Iris pigment epithelial cell (primary cell): ENCODE measurements at regions not wholly inside any gene's neighbourhood (a gene's known extent, or its start where the extent isn't known, plus 50 kb on each side); places are given as distances from the start of the nearest gene placed in this dataset.

Source experiments
- DNase-seq: peaks from one replicate; pipeline ENCODE4 v3.0.0-alpha.2; 2011; ENCODE audit warnings: low read depth

DNA sequence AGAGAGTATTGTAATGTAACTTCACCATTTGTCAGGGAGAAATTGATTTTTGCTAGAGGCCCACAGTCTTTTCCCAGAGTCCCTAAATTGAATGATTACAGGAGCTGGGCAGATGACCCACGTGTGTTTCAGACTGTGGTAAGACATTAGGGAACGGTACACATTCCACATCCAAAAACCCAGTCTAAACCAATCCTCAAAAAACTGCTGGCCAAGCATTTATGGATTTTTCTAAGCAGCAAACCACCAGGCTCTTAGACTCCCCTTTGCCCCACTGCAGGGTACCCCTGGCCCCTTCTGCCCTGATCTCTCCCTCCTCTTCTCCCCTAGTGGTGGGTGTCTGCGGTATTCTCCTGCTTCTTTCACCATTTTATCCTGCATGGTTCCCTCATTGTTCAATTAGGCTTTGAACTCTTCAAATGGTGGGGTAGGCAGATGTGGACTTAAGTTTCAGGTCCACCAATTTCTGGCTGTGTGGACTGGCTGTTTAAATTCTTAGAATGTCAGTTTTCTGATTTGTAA, 135.5 kb upstream of the SORCS3 start:
- no peak for DNase-seq

DNA sequence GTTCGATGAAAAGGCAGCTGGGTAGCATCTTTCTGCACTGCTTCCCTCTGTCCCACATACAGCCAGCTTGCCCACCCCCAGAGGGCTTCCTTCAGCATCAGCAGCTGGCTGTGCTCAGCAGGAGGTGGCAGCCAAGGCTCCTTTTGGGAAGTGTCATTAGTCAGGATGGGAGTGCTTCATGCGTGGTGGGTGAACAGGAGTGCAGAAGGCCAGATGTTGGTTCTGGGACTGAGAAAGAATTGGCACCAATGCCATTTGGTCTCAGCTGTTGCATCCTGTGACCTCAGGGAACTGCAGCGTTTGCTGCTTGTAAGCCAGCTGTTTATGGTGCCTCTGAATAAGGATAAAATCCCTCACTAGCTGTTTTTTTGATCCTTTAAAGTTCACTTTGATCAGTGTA, 131.1 kb upstream of the SORCS3 start:
- no peak for DNase-seq

DNA sequence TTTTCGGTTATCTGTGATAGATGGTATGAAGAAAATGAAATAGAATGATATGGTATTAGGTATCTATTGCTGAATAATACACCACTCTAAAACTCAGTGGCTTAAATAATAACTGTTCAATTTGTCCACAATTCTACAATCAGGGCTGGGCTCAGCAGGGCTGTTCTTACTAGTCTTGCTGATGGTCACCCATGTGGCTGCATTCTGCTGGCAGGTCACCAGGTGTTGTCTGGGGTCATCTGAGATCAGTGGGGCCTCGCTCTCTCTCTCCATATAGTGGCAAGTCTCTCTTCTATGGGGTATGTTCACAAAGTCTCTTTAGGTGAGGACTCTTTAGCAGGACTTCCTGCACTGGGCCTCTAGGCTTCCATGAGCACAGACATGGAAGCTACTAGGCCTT, 130.4 kb upstream of the SORCS3 start:
- no peak for DNase-seq

DNA sequence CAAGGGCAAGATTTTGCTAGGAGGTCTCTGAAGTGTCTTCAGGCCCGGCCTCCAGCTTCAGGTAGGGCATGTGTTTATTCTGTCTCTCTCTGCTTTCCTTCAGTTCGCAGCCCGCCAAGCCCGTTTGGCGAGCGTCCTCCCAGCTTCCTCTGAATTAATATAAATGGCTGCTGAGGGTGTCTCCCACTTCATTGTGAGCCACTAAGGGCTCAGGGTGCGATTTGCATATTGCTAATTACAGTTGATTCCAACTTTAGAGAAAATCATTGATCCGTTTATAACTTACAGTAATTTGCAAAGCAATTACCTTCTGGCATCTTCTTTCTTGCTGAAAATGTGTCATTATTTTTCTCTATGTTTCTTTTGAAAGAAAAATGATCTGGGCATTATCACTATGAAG, 128.3 kb upstream of the SORCS3 start:
- DNase-seq, result no peak

DNA sequence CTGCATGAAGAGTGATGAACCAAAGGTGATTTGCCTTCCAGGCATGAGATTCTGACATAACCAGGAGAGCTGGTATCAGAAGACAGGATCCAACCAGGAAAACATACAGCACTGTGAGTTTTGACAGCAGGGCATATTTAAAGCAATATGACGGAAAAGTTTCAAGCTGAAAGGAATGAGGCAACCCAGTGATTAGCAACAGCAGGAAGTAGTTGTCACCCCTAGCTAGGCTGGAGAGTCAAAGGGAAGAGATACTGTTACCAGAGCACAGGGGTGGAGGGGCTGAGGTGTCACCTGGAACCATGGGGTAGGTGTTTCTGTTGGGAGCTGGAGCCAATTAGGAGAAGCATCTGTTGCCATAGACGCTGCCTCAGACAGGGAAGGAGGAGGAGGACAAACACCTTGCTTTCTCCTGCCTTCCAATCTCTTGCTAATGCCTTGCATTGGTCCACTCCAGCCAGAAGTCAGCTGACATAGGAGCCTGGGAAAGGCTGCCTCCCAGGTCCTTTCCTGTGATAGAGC, 125.4 kb upstream of the SORCS3 start:
- DNase-seq, result no peak

DNA sequence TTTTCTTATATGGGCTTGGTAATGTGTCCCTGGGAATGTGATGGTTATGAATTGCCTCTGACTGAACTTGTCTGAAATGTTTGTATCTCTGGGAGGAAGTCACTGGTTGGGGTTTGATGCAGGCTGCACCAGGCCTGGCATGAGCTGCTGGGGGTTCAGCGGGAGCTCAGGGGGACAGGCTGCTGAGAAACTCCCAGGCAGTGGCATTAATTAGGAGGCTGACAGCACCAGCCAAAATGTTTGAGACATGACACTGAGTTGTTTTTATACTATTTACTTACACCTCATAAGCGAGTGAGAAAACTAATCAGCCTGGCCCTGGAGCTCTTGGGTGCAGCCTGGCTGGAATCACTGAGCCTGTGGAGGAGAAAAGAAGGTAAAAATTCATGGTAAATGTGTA, 124.1 kb upstream of the SORCS3 start:
- no peak for DNase-seq

DNA sequence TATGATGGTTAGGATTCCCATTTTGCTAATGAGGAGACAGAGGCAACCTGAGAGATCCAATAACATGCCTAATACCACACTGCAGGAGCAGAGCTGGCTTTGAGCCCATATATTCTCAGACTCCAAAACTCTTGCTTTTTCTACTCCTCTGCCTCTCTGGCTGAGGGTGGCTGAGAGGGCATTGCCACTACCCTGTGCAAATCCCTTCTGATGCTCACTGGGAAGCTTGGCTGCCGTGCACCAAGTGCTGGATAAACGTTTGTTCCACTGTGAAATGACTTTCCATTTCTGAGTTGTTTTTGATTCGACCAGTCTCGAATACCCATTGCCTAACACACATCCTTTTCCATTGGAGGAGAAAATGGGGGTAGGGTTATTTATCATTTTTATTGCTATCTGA, 123.1 kb upstream of the SORCS3 start:
- no peak for DNase-seq

DNA sequence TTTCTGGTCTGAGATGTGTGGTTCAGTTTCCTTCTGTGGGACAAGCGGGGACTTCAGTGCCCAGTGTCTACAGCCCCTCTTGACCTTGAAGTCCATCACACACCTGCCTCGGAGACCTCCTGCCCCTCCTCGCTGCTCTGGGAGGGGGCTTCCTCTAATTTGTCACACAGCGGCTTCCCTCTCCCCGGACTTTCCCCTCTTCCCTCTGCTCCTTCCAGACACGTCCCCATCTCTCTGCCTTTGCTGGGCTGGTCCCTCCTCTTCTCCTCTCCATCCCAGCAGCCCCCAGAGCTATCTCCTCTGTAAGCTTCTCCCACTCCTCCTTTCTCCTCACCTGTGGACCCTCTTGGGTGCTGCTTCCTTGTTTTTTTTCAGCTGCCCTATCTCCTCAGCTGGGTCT, 122.2 kb upstream of the SORCS3 start:
- no peak for DNase-seq

DNA sequence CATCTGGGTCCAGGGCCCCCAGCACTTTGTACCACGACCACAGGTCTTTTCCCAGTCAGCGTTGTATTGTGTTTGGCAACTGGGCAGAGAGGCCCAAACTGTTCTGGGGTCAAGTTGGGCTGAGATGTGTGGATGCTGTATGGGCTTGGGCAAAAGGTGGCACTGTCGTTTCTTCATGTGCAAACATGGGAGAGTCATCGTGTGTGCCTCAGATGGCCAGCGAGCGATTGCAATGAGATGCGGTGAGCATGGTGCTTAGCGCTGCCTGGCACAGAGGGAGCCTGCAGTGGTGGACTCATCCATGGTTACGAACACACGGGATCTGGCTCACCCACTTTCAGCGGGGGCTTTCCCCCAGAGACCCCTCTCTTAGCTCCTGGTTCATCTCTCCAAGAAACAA, 120.4 kb upstream of the SORCS3 start:
- DNase-seq, result no peak

DNA sequence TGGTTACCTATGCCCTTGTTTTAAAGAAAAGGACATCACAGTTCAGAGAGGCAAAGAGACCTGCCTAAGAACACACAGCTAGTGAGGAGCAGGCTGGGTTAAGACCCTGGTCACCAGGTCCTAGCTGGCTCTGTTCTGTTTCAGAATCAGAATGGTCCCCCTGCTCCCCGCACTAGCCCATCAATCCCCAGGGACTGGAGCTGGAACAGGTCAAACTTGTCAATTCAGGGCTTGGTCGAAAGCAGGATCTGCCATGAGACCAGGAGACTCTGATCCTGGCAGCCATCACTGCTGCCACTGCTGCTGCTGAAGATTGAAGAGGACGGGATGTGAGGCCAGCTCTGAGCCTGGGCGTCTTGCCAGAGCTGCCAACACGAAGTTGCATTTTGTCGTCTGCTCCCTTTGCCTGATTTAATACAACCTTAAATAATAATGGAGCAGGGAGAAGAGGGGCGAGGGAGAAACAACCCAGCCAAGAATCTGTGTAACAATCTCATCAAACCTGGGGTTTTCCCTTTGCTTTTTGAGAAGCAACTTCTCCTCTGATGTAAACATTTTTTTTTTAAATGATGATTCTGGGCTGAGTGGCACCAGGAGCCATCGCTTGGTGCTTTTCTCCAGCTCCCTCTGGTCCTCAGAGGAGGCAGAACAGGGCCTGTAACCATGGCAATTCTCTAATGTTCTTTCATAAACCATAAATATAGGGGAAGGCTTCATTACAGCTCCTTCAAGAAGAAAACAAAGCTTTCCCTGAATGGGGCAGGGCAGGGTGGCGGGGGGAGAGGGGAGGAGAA, 119.0 kb upstream of the SORCS3 start:
- DNase-seq, result no peak

DNA sequence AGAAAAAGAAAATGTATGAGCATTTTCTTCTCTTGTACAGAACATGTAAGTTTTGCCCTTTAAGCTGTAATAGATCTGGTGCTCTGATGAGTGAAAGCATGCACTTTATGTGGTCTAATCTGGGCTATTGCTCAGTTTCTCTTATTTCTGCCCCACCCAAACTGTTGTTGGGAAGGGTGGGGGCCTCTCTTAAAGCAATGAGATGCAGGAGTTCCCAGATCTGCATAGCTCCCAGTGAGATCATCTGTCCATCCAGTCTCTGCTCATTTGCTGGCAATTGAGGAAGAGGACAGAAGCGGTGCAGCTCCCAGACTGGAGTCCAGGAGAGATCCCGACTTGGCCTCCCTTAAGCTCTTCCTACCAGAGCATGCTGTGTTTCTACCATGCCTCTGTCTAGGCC, 114.9 kb upstream of the SORCS3 start:
- DNase-seq, result no peak

DNA sequence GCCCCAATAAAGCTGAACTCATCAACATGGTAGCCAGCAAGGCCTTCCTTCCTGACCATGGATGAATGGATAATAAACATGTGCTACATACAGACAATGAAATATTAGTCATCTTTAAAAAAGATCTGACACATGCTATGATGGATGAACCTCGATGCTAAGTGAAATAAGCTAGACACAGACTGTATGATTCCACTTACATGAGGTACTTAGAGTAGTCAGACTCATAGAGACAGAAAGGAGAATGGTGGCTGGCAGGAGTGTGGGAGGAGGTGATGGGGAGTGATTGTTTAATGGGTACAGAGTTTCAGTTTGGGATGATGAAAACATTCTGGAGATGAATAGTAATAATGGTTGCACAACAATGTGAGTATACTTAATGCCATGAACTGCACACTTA, 114.1 kb upstream of the SORCS3 start:
- no peak for DNase-seq

DNA sequence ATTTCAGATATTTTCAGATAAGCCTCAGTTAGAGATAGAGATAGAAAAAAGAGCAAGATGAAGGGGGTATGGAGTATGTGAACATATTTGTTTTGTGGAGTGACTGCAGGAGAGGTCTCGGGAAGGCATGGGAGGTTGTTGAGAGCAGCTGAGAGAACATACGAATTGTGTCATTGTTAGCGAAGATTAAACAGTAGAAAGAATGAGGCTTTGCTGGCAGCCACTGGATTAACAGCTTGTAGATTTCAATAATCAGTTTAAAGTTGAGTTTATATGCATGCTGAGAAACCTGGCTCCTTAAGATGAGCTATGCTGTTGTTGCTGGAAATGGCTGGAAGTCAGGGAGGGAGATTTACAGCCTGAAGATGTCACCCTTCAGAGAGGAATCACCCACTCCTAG, 100.9 kb upstream of the SORCS3 start:
- no peak for DNase-seq

DNA sequence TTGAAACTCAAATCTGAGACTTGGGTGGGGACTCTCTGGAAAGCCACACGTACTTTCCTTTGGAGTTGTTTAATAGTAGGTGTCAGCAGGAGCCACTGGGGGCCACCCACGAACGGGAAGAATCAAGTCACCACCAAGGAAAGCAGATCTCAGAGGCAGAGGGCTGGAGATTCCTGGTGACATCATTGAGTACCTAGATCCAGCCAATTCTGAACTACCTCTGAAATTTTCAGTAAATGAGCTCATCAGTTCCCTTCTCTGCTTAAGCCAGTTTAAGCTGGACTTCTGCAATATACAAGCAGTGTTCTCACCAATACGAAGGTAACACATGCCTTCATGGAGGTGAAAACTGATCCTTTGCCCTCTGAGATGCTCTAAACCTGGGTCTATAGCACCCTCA, 99.3 kb upstream of the SORCS3 start:
- DNase-seq, result no peak

DNA sequence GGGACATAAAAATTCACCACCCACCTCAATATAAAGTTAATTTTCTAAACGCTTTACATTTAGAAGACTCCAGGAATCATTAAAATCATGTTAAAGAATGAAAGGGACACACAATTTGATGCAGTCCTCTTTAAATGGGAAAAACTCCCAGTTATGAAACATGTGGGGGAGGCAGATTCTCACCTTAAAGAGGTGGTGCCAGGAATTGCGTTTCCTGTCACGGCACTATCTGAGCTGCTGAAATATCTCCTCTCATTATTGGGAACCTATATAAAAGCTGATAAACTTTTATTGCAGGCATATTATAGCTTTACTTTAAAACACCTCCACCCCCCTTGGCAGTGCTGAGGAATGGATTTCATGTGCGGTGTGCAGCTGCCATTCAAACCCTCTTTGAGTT, 94.8 kb upstream of the SORCS3 start:
- no peak for DNase-seq

DNA sequence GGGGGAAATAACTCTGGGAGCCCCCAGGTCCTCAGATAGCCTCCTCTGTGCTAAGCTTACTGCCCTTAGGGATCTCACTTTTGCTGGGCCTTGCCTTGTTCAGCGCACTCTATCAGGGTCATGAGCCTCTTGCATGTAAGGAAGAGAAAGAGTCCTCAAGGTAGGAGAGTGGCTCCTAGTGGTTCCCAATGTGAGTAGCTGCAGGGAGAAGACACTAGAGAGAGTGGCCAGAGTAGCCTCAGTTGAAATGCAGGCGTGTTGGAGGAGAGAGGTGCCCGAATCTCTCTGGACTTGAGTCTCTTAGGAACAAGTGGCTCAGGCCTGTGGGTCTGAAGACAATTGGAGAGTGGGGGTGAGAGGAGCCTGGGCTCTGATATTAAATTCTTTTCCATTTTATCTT, 94.3 kb upstream of the SORCS3 start:
- DNase-seq, result no peak

DNA sequence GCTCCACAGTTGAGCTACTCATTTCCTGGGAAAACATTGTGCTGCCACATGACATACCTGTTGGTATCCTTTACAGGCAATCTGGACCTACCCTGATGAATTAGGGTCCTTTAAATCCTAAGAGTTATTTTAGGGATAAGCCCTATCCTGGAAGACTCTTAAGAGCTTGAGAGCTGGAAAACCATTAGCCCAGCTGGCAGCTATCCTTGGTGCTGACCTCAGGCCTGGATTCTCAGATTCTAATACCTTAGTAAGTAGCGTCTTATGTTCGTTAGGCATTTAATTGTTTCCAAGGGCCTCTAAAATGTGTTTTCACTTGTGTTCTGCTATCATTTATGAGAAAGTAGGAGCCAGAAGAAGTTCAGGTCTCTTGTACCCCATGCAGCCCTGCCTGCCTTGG, 93.0 kb upstream of the SORCS3 start:
- DNase-seq, result peak; percentile 47

DNA sequence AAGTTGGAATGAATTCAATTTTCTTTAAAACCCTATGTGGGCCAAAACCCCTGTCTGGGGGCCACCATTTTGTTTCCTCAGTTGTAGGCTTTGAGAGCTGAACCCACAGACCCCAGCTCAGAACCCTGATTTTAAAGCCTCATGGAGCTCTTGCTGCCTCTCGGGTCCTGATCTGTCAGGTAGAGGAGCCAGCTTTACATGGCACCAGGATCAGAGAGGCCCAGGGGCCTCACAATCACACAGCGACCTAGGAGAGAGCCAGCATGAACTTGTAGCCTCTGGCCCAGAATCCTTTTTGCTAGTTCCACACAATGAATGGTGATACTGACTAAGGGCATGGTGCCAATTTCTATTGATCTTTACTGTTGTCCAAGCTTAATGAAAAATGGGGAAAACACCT, 84.3 kb upstream of the SORCS3 start:
- DNase-seq, result no peak

DNA sequence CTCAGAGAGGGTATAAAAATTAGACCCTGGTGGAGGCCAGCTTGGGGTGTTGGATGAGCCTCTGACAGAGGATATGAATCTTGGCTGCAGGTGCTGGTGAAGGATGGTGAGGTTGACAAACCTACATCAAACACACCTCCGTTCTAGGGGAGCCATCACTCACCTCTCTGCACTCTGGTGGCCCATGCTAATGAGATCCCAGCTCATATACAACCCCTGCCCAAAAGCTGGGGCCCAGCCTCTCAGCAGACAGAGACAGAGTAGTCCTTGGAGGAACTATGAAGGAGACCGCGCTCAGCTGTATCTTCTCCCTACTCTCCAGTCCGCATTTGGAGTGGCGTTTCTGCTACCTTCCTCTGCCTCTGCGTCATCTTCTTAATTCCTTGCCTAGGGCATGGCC, 83.1 kb upstream of the SORCS3 start:
- no peak for DNase-seq

DNA sequence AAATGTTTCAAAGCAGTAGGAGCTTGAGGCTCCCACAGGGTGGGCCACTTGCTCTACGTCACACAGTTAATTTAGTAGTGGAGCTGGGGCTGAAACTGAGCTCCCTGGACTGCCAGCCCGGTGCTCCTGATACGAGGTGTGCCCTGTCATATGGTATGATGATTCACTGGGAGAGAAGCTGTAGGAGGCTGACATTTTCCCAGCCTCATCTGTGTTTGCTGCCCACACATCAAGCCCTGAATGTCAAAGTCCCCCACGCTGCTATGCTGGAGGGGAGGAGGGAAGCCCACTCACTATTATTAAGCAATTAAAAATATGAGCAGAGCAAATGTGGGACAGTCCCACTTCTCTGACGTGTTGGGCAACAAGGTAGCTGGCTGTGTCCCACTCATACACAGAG, 81.2 kb upstream of the SORCS3 start:
- DNase-seq, result no peak

DNA sequence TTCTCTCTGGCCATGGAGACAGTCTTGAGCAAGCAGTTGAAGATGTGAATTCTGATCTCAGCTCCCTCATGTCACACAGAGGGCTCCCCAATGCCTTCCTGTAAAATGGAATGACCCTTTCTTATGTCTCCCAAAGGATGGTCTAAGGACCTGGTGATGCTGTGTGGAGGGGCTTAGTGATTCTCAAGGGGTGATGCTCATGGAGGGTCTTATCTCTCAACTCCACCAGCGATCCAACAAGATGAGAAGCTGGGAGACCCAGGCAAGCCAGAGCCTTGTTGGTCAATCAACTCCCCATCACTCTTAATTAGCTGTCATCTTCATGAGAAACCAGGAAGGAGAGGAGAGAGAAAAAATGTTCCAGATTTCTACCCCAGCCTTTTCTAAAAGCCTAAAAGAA, 78.0 kb upstream of the SORCS3 start:
- no peak for DNase-seq

DNA sequence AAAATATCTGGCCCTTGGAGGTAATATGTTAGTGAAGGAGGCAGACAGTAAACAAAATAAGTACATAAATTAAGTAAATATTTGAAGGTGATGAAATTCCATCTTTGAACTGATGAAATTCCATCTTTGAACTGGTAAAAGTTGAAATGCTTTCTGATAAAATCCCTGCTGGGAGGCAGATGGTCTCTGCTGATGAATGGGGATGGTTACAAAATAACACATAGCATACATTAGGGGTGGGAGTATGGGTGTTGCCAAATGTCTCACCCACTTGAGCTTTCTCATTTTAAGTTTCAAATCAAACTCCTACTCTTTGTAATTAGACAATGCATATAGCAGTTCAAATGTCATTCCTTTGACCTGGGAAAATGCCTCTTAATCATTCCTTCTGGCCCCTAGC, 77.5 kb upstream of the SORCS3 start:
- no peak for DNase-seq

DNA sequence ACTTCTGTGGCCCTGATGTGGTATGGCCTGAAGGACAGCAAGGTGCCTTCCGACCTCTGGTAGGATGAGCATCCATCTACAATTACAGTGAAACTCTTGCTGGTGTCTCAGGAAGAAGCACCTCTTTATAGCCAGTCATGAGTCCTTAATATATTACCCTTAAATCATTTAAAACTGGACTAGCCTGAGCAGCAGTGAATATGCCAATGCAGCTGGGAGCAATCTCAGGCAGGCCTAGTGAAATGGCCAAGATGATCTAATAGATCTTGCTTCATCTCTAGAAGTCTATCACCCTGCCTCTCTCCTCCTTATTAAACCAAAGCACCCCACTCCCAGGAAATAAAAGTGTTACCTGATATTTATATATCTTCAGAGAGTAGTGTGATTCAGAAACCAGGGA, 66.7 kb upstream of the SORCS3 start:
- DNase-seq, result no peak

DNA sequence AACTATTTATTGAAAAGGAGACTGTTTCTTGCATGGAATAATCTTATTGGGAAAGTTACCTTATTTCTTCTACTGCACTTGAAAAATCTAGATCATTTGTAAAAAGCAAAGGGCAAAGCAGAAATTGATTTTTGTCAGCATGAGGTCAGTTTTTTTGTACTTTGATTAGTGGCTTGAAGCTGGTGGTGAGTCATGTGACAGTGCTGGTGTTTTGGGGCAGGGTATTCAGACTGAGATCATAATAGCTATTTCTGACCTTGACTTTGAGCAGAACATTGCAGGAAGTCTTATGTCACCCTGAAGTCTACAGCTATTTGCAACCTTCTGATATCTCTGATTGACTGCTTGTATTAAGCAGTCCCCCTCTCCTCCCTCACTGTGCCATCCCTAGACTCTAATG, 66.3 kb upstream of the SORCS3 start:
- DNase-seq, result no peak
